BLaER1 treated with 17β-estradiol and CSF1 and Interleukin-3, amounts not matched to agents 10 nM and 100 nM (cell line): ENCODE measurements at regions not wholly inside any gene's neighbourhood (a gene's known extent, or its start where the extent isn't known, plus 50 kb on each side); places are given as distances from the start of the nearest gene placed in this dataset.
"Not testable (repeated sequence)": the region's sequence is repeated elsewhere in the genome, so short reads cannot be mapped to it uniquely, and the experiment has no call there.

Experiments
- H3K27ac ChIP-seq, 11 experiments: shearing (Covaris generic); formaldehyde crosslinking; 2 replicates each; pipeline ENCODE4 v1.8.1; 2022
- H3K27me3 ChIP-seq, 11 experiments: shearing (Covaris generic); formaldehyde crosslinking; 2 replicates each; pipeline ENCODE4 v1.8.1; 2022
- H3K36me3 ChIP-seq, 11 experiments: shearing (Covaris generic); formaldehyde crosslinking; 2 replicates each; pipeline ENCODE4 v1.8.1; 2022
- H3K4me1 ChIP-seq, 10 experiments: shearing (Covaris generic); formaldehyde crosslinking; 2 replicates each; pipeline ENCODE4 v1.8.1; 2022
- H3K4me2 ChIP-seq, 11 experiments: shearing (Covaris generic); formaldehyde crosslinking; 2 replicates each; pipeline ENCODE4 v1.8.1; 2022
- H3K4me3 ChIP-seq, 10 experiments: shearing (Covaris generic); formaldehyde crosslinking; 2 replicates each; pipeline ENCODE4 v1.8.1; 2022
- H3K9ac ChIP-seq, 11 experiments: shearing (Covaris generic); formaldehyde crosslinking; 2 replicates each; pipeline ENCODE4 v1.8.1; 2022
- H3K9me3 ChIP-seq, 11 experiments: shearing (Covaris generic); formaldehyde crosslinking; replicated peaks in 1 of 11; 2 replicates each; pipeline ENCODE4 v1.8.1; 2022
- H4K20me1 ChIP-seq, 11 experiments: shearing (Covaris generic); formaldehyde crosslinking; 2 replicates each; pipeline ENCODE4 v1.8.1; 2022
- Cebpa-rat ChIP-seq, 11 experiments: shearing (Covaris generic); IDR thresholded peaks; 2 replicates each; pipeline ENCODE4 v1.8.1; 2022

DNA sequence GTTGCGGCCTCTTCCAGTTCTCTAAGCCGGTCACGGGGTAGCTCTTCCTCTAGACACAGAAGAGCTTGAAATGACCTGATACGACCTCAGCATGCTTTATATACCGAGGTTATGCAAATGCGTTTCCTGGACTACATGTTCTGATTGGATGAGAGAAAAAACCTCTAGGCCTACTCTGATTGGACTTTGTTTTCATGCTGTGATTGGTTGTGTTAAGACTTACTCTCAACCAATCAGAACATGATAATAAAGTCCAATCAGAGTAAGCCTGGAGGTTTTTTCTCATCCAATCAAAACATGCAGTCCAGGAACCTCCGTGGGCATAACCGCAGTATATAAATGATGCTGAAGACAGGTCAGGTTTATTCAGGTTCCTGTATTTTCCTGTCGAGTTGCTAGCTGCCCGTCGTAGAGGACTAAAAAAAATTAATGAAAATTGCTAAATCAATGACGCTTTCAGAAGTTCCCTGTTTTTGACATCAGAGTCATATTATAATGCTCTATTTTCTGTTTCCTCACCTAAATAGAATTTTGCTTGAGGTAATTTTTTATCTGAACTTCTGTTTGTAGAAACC, 177.4 kb downstream of the POTEB3 start:
- H3K4me2 ChIP-seq, result no peak overlapping the region
- no peak overlapping the region for H3K27ac ChIP-seq

DNA sequence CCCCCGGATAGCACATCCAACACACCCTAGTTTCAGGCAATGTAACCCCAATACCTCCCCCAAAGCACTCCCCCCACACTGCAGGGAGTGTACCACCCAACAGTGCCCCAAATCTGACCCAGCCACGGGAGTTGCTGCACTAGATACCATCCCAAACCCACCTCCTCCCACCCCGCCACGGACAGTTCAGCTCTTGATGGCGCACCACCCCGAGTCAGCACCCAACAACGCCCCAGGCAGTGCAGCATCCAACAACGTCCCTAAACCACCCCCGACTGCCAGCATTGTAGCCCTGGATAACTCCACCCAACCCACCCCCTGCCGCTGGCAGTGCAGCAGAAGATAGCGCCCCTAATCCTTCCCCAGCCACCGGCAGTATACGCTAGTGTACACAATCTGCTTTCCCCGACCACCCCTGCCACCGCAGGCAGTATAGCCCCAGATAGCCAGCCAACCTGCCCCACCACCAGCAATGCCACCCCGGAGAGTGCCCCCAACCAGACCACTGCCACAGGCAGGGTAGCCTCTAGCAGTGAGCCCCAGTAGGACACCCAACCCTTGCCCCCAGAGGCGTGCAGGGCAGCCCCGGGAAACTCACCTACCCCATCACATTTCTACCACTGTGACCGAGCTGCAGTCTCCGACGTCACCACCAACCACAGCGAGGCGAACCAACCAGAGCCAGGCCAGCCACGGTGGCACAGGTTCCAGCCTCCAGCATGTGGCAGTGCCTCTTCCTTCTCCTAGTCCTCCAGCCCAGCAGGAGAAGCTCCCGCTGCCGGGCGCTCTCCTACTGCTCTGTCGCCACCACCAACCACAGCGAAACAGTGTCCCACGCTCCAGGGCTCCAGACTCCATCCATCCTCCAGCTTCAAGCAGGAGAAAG, 178.1 kb downstream of the POTEB3 start:
- no peak overlapping the region for H3K27ac ChIP-seq
- H3K9me3 ChIP-seq, result peaks cover 23 to 27% (median 25%) of the 10 kb centered on the region in 11 experiments
- TF ChIP-seq Cebpa-rat (IDR thresholded peaks at IDR 0.05), result no peak
- H3K36me3 ChIP-seq, result no peaks in the 10 kb centered on the region
- H3K4me1 ChIP-seq, result peaks cover 0 to 6% (median 0%) of the 10 kb centered on the region in 10 experiments; a peak in 2 of 20 replicates
- H3K9ac ChIP-seq, result no peak overlapping the region
- peaks cover 0 to 10% (median 0%) of the 10 kb centered on the region in 11 experiments; a peak in 2 of 22 replicates for H3K27me3 ChIP-seq
- no peak overlapping the region for H3K4me2 ChIP-seq
- H4K20me1 ChIP-seq, result no peaks in the 10 kb centered on the region
- no peak overlapping the region for H3K4me3 ChIP-seq

More for the DNA sequence above, 177.4 kb downstream of the POTEB3 start:
- Histone ChIP-seq H3K9ac (no peak overlapping the region), H3K36me3 (no peaks in the 10 kb centered on the region), H4K20me1 (no peaks in the 10 kb centered on the region), H3K4me3 (no peak overlapping the region), H3K9me3 (peaks cover 23 to 27% (median 25%) of the 10 kb centered on the region in 11 experiments), H3K4me1 (peaks cover 0 to 12% (median 0%) of the 10 kb centered on the region in 10 experiments; a peak in 4 of 20 replicates), H3K27me3 (peaks cover 0 to 15% (median 0%) of the 10 kb centered on the region in 11 experiments; a peak in 2 of 22 replicates)
- no peak for TF ChIP-seq Cebpa-rat (IDR thresholded peaks at IDR 0.05)

DNA sequence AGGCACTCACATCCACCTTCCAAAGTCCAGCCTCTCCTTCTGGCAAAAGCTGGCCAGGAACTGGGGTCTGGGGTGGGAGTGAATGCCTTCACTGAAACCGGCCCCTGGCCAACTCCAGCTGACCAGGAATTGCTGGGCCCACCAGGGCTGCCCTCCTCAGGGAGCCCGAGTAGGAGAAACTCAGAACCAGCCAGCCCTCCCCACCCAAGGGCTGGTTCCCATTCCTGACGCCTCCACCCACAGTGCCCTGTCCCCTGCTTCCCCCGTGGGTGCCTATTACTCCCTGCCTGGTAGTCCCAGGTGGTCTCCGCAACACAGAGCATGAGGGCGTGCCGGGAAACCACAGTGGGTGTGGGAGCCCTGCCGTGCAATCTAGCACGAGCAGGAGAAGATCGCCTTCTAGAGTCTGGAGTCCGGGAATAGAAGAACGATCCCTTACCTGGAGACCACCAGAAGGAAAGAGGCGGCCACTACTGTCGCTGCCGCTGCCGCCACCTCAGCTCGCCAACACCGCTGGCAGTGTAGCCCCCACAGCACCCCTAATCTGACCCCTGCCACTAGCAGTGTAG, 178.8 kb downstream of the POTEB3 start:
- H3K9me3 ChIP-seq, result peaks cover 23 to 27% (median 25%) of the 10 kb centered on the region in 11 experiments
- H3K4me1 ChIP-seq, result no peaks in the 10 kb centered on the region
- TF ChIP-seq Cebpa-rat (IDR thresholded peaks at IDR 0.05), result no peak; a peak in 1 of 22 replicates
- H3K4me3 ChIP-seq, result no peak overlapping the region
- H3K9ac ChIP-seq, result no peak overlapping the region
- H3K36me3 ChIP-seq, result no peaks in the 10 kb centered on the region
- no peak overlapping the region for H3K4me2 ChIP-seq
- no peak overlapping the region for H3K27ac ChIP-seq
- no peaks in the 10 kb centered on the region for H4K20me1 ChIP-seq
- peaks cover 0 to 10% (median 0%) of the 10 kb centered on the region in 11 experiments; a peak in 2 of 22 replicates for H3K27me3 ChIP-seq

DNA sequence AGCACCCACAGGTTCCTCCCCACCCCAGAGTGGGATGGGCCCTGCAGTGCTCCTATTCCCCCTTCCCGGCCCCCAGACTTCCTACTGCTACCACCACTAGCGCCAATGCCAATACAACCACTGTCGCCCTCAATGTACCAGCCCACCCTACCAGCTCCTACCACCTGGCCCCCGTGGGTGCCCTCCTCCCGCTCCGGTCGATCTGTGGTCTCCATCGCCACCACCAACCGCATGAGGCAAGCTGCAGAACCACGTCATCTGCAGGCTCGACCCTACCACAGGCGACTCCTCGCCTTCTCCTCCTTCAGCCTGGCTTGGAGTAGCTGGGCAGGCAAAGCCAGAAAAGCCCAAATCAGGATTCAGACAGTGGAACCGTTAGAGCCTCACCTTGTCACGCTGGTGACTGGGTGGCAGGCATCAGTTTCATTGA, 179.3 kb downstream of the POTEB3 start:
- peaks cover 23 to 27% (median 25%) of the 10 kb centered on the region in 11 experiments for H3K9me3 ChIP-seq

DNA sequence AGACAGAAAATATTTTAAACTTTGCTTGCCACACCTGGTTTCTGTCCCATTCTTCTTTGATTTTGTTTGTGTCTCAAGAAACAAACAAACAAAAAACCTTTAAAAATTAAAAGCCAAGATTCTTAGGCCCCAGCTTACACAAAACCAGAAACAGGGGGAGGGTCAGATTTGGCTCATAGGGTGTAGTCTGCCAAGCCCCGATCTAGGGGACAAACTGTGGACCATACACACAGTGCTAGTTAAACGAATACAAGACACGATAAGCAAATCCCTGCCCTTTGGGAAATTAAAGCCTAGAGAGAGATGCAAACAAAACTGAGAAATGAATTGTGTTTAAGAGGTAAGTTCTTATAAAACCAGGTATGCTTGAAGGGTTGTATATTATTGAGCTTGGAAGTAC, 181.7 kb downstream of the POTEB3 start:
- not testable (repeated sequence) for H3K27ac ChIP-seq, H4K20me1 ChIP-seq, H3K27me3 ChIP-seq, H3K4me2 ChIP-seq, H3K9ac ChIP-seq, H3K4me1 ChIP-seq, H3K4me3 ChIP-seq, H3K36me3 ChIP-seq
- H3K9me3 ChIP-seq, result peaks cover 23 to 27% (median 25%) of the 10 kb centered on the region in 11 experiments

More for the DNA sequence above, 179.3 kb downstream of the POTEB3 start:
- Histone ChIP-seq H4K20me1 (no peaks in the 10 kb centered on the region), H3K36me3 (no peaks in the 10 kb centered on the region), H3K4me2 (no peak overlapping the region), H3K4me3 (no peak overlapping the region), H3K27me3 (peaks cover 0 to 6% (median 0%) of the 10 kb centered on the region in 11 experiments; a peak in 2 of 22 replicates), H3K27ac (no peak overlapping the region), H3K9ac (no peak overlapping the region), H3K4me1 (no peaks in the 10 kb centered on the region)
- TF ChIP-seq Cebpa-rat (IDR thresholded peaks at IDR 0.05), result no peak

DNA sequence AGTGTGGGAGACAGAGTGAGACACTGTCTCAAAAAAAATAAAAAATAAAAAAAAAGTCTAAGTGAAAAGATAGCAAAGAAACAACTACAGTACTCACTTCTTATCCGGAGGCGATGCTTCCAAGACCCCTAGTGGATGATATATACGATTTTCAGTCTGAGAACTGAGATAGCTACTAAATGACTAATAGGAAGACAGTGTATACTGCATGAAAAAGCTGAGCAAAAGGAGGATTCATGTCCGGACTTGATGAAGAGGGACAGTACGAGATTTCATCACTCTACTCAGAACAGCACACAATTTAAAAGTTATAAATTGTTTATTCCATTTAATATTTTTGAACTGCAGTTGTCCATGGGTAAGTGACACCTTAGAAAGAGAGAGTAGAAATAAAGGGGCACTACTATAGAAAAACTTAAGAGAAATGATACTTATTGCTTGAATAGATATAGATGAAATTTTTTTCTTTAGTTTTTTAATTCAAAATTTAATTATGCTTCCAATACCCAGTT, 190.7 kb downstream of the POTEB3 start:
- H3K27me3 ChIP-seq, H3K27ac ChIP-seq, H3K36me3 ChIP-seq, H3K4me2 ChIP-seq, H3K9ac ChIP-seq, H3K9me3 ChIP-seq, H3K4me1 ChIP-seq, H4K20me1 ChIP-seq, H3K4me3 ChIP-seq: not testable (repeated sequence)
